GM12873 (cell line): ENCODE measurements at regions not wholly inside any gene's neighbourhood (a gene's known extent, or its start where the extent isn't known, plus 50 kb on each side); places are given as distances from the start of the nearest gene placed in this dataset.

Experiments used
- TF ChIP-seq, protein P1 (sequence below): IDR thresholded peaks from 2 replicates; pipeline ENCODE4 v1.5.1; 2012; ENCODE audit warnings: low read depth, mild to moderate bottlenecking, moderate library complexity, low read length, control low read depth; ENCODE audit not compliant: insufficient read depth; ENCODE audit errors: missing control alignments

DNA sequence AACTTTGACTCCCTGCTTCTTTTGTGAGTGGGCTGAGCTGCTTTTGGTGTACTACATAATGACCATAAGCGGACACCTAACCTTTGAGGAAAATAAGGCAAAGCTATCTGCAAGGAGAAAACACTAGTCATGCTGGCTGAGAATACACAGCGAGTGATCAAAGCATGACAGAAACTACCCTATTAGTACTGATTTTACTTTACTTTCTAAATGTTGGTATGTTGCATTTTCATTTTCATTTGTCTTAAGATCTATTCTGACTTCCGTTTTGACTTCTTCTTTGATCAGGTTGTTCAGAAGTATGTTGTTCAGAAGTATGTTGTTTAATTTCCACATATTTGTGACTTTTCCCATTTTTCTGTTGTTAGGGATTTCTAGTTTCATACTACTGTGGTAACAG is 361.1 kb downstream of the TRAM1L1 start:
- TF ChIP-seq, protein P1, sequence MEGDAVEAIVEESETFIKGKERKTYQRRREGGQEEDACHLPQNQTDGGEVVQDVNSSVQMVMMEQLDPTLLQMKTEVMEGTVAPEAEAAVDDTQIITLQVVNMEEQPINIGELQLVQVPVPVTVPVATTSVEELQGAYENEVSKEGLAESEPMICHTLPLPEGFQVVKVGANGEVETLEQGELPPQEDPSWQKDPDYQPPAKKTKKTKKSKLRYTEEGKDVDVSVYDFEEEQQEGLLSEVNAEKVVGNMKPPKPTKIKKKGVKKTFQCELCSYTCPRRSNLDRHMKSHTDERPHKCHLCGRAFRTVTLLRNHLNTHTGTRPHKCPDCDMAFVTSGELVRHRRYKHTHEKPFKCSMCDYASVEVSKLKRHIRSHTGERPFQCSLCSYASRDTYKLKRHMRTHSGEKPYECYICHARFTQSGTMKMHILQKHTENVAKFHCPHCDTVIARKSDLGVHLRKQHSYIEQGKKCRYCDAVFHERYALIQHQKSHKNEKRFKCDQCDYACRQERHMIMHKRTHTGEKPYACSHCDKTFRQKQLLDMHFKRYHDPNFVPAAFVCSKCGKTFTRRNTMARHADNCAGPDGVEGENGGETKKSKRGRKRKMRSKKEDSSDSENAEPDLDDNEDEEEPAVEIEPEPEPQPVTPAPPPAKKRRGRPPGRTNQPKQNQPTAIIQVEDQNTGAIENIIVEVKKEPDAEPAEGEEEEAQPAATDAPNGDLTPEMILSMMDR = no peak

DNA sequence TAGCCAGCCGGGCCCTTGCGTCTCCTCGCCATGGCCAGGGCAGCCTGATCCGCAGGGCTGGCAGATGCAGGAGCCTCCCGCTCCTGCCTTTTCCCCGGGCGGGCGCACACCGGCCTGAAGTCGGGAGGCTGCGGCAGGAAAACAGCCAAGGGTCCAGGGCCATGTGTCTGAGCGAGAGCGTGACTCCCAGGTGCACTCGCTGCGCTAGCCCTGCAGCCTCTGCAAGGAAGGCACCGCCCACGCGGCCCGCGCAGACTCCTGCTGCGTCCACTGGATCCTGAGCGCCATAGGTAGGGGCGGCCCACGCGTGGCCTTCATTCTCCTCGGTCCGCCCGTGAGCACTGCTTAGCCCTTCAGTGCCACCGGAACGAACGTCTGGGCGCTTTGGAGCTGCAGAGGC is 379.9 kb downstream of the TRAM1L1 start:
- TF ChIP-seq, protein P1 = no peak

GRCh38 chr4:116702949-116703348 is 382.4 kb downstream of the TRAM1L1 start:
- TF ChIP-seq, protein P1 = peak; percentile 27

- TF ChIP-seq, protein P1 = no peak
Measured at GRCh38 chr4:116688536-116688935, 396.8 kb downstream of the TRAM1L1 start.

DNA sequence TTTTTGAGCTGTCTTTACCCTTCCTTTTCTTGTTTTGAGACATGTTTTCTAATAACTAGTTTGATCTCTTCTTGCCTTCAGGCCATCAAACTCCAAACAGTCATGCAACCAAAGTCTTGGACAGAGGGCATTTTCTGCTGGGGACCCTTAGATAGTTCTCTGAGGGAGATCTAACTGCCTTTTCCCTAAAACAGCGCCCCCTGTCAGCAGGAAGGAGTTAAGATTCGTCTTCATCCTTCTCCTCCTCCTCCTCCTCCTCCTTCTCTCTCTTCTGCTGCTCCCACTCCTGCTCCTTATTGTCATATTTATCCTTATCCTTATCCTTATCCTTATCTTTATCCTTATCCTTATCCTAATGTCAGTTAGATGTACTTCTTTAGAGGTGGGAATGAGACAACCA is 417.2 kb downstream of the TRAM1L1 start:
- TF ChIP-seq, protein P1 = peak; percentile 56

GRCh38 chr4:116665716-116666115 is 419.7 kb downstream of the TRAM1L1 start:
- TF ChIP-seq, protein P1 = no peak

- TF ChIP-seq, protein P1 = peak; percentile 10
Measured at GRCh38 chr4:116664198-116664597, 421.2 kb downstream of the TRAM1L1 start.
